Endothelial cell of umbilical vein (primary cell): ENCODE measurements at regions not wholly inside any gene's neighbourhood (a gene's known extent, or its start where the extent isn't known, plus 50 kb on each side); places are given as distances from the start of the nearest gene placed in this dataset.
A peak's percentile ranks its signal among the peaks of the same experiment; 100 is the strongest.
"Not testable (repeated sequence)": the region's sequence is repeated elsewhere in the genome, so short reads cannot be mapped to it uniquely, and the experiment has no call there.

Experiments
- BruUV-seq: library from RNA; stranded (reverse); fragments of 400-500 nt; replicated peaks from 2 replicates; lab custom pipeline; 2021; lab: Mats Ljungman, UMichigan
- CTCF ChIA-PET: fragments of 300-600, 350-600 bp; sonication (Branson Sonifier 250); formaldehyde crosslinking; loops from one replicate; lab custom pipeline; 2021; ENCODE audit warnings: antibody characterized with exemption, inconsistent platforms; lab: Charles Lee
- POLR2A ChIA-PET: fragments of 300-600, 350-600 bp; sonication (Branson Sonifier 250); formaldehyde crosslinking; loops from one replicate; lab custom pipeline; 2021; ENCODE audit warnings: antibody characterized with exemption, inconsistent platforms; lab: Charles Lee
- DNase-seq: peaks from one replicate; pipeline ENCODE4 v3.0.0-alpha.2; 2011; ENCODE audit warnings: low read depth, low spot score
- FAIRE-seq: peaks from 2 replicates; lab custom pipeline; 2011; peaks lifted over from hg19 to GRCh38; lab: Jason Lieb, UNC
- H2AFZ ChIP-seq: 2 replicates; pipeline ENCODE4 v1.6.0; 2012; ENCODE audit warnings: low read depth, low read length, control low read depth, inconsistent platforms
- H3K27ac ChIP-seq: 2 replicates; pipeline ENCODE4 v1.5.1; 2011; ENCODE audit warnings: low read depth, mild to moderate bottlenecking, control low read depth, low read length, moderate library complexity; ENCODE audit not compliant: insufficient read depth
- H3K27me3 ChIP-seq, 2 experiments: 2 replicates each; pipeline versions ENCODE4 v1.6.0 to v1.6.1; 2011; ENCODE audit warnings: low read length in 2 of 2, mixed read lengths in 1 of 2; ENCODE audit not compliant: control insufficient read depth in 2 of 2, insufficient read depth in 2 of 2
- H3K36me3 ChIP-seq, 2 experiments: 2 replicates in 1 of 2; 3 replicates in 1 of 2; pipeline ENCODE4 v1.5.1; 2011; ENCODE audit warnings: low read length in 2 of 2, mild to moderate bottlenecking in 1 of 2, moderate library complexity in 1 of 2; ENCODE audit not compliant: control insufficient read depth in 2 of 2, insufficient read depth in 2 of 2; ENCODE audit errors: extremely low read depth in 1 of 2
- H3K4me1 ChIP-seq: 3 replicates; pipeline ENCODE4 v1.5.1; 2011; ENCODE audit warnings: mild to moderate bottlenecking, low read length; ENCODE audit not compliant: control insufficient read depth, insufficient read depth; ENCODE audit errors: extremely low read depth
- H3K4me2 ChIP-seq: 2 replicates; pipeline ENCODE4 v1.6.1; 2011; ENCODE audit warnings: low read length, control low read depth, mixed read lengths; ENCODE audit not compliant: insufficient read depth
- H3K4me3 ChIP-seq, 3 experiments: fragments of 200-600 bp in 1 of 3; sonication (generic), shearing (Covaris generic) in 1 of 3; replicated peaks in 1 of 3; 2 replicates each; pipeline ENCODE4 v1.5.1; 2011 to 2016; ENCODE audit warnings: control low read depth in 3 of 3, low read length in 3 of 3, mild to moderate bottlenecking in 2 of 3, inconsistent platforms in 1 of 3, low read depth in 1 of 3, moderate library complexity in 1 of 3; ENCODE audit not compliant: insufficient read depth in 1 of 3
- H3K79me2 ChIP-seq: 2 replicates; pipeline ENCODE4 v1.6.0; 2012; ENCODE audit warnings: low read length, inconsistent platforms; ENCODE audit not compliant: control insufficient read depth, insufficient read depth
- H3K9ac ChIP-seq: replicated peaks from 2 replicates; pipeline ENCODE3; 2011; ENCODE audit warnings: low read length, control low read depth; ENCODE audit not compliant: insufficient read depth; ENCODE audit errors: extremely low read depth
- H3K9me1 ChIP-seq: replicated peaks from 3 replicates; pipeline ENCODE4 v1.6.0; 2011; ENCODE audit warnings: mild to moderate bottlenecking, low read length; ENCODE audit not compliant: control insufficient read depth, insufficient read depth; ENCODE audit errors: extremely low read depth
- H3K9me3 ChIP-seq: replicated peaks from 2 replicates; pipeline ENCODE4 v1.5.1; 2012; ENCODE audit warnings: low read length, inconsistent platforms; ENCODE audit not compliant: control insufficient read depth, insufficient read depth
- H4K20me1 ChIP-seq: replicated peaks from 2 replicates; pipeline ENCODE3; 2011; ENCODE audit warnings: mild to moderate bottlenecking, low read length; ENCODE audit not compliant: control insufficient read depth, insufficient read depth; ENCODE audit errors: extremely low read depth
- EZH2 ChIP-seq: IDR thresholded peaks from 2 replicates; pipeline ENCODE4 v1.6.1; 2012; ENCODE audit warnings: borderline replicate concordance, low read depth, mild to moderate bottlenecking, moderate library complexity, low read length, inconsistent platforms; ENCODE audit not compliant: severe bottlenecking
- FOS ChIP-seq: IDR thresholded peaks from 2 replicates; pipeline ENCODE4 v1.6.1; 2011; ENCODE audit warnings: mild to moderate bottlenecking, low read length, moderate library complexity, borderline replicate concordance; ENCODE audit not compliant: insufficient read depth
- dilution Hi-C: fragments of 300-500 bp; cut with MboI; formaldehyde crosslinking; loops from one replicate; pipeline ENCODE4 v1.15.0; 2019; ENCODE audit warnings: low sequenced_read_pairs; ENCODE audit not compliant: extremely low pct_ligation_motif_present
- intact Hi-C: fragments of 100-400 bp; cut with micrococcal nuclease; formaldehyde crosslinking; loops from one replicate; pipeline ENCODE4 v1.10.0; 2022

- DNase-seq, H3K27ac ChIP-seq, H3K9me3 ChIP-seq, CTCF ChIA-PET, BruUV-seq, H3K9ac ChIP-seq, H3K79me2 ChIP-seq, dilution Hi-C loops, H3K4me1 ChIP-seq, H3K4me2 ChIP-seq, FAIRE-seq, H3K36me3 ChIP-seq, H2AFZ ChIP-seq, POLR2A ChIA-PET, H3K9me1 ChIP-seq, H4K20me1 ChIP-seq, H3K27me3 ChIP-seq, intact Hi-C loops, H3K4me3 ChIP-seq: not testable (repeated sequence)
Measured at GRCh38 chr12:68552605-68553195, 58.0 kb upstream of the RAP1B start.

- Histone ChIP-seq H3K9ac (no peak overlapping the region), H3K9me3 (no peaks in the 10 kb centered on the region), H3K4me3 (no peak overlapping the region), H3K9me1 (no peaks in the 10 kb centered on the region), H3K4me2 (no peak overlapping the region), H3K4me1 (peaks cover 4% of the 10 kb centered on the region), H3K27ac (no peak overlapping the region), H3K79me2 (no peaks in the 10 kb centered on the region), H4K20me1 (no peaks in the 10 kb centered on the region), H2AFZ (peak overlapping the region; percentile 14), H3K27me3 (peaks cover 0 to under 1% of the 10 kb centered on the region in 2 experiments), H3K36me3 (no peaks in the 10 kb centered on the region)
- DNase-seq (peak; percentile 15), FAIRE-seq (no peak)
- intact Hi-C loops (no loop called here), dilution Hi-C loops (no loop called here)
- CTCF ChIA-PET = no interaction called here
- BruUV-seq = no TSS peak
- TF ChIP-seq EZH2 = no peak
- TF ChIP-seq FOS = peak; percentile 52
- POLR2A ChIA-PET = no interaction called here
Measured at GRCh38 chr12:68557011-68557730, 53.5 kb upstream of the RAP1B start.
